K562 (cell line): ENCODE measurements at regions not wholly inside any gene's neighbourhood (a gene's known extent, or its start where the extent isn't known, plus 50 kb on each side); places are given as distances from the start of the nearest gene placed in this dataset.

Experiments
- ASH1L ChIP-seq: fragments of 450-650 bp; IDR thresholded peaks from 2 replicates; pipeline ENCODE4 v1.6.1; 2018; ENCODE audit warnings: borderline replicate concordance, mild to moderate bottlenecking, low read depth; ENCODE audit not compliant: partially characterized antibody
- EP300 ChIP-seq: IDR thresholded peaks from 2 replicates; pipeline ENCODE4 v1.6.1; 2012; ENCODE audit warnings: low read length, improper control_type of control experiment
- ETV6 ChIP-seq, 3 experiments: fragments of 150-350 bp in 1 of 3; sonication (generic) in 1 of 3; formaldehyde crosslinking in 1 of 3; IDR thresholded peaks; 2 replicates each; pipeline versions ENCODE4 v1.6.1 to v1.8.0; 2014 to 2022; ENCODE audit warnings: borderline replicate concordance in 2 of 3, low read depth in 2 of 3, antibody characterized with exemption in 1 of 3, low read length in 1 of 3, mild to moderate bottlenecking in 1 of 3, missing genetic modification reagents in 1 of 3
- FUS ChIP-seq: fragments of 200-400 bp; formaldehyde crosslinking; optimal IDR thresholded peaks from 2 replicates; pipeline ENCODE3; 2017; ENCODE audit warnings: low read depth, low read length
- JUN ChIP-seq, 2 experiments: sonication (generic) in 1 of 2; formaldehyde crosslinking in 1 of 2; IDR thresholded peaks; 2 replicates each; pipeline versions ENCODE4 v1.6.1 to v1.8.0; 2012 to 2022; ENCODE audit warnings: borderline replicate concordance in 2 of 2, mild to moderate bottlenecking in 2 of 2, improper control_type of control experiment in 1 of 2, low read depth in 1 of 2, low read length in 1 of 2, missing genetic modification reagents in 1 of 2
- MEIS2 ChIP-seq: fragments of 450-650 bp; IDR thresholded peaks from 2 replicates; pipeline ENCODE4 v1.6.1; 2014; ENCODE audit warnings: mild to moderate bottlenecking; ENCODE audit not compliant: partially characterized antibody
- NRF1 ChIP-seq, 2 experiments: fragments of 450-650 bp; IDR thresholded peaks in 1 of 2; conservative IDR thresholded peaks in 1 of 2; 2 replicates each; pipeline ENCODE4 v1.6.1; 2014; ENCODE audit warnings: mild to moderate bottlenecking in 2 of 2
- PURB ChIP-seq: sonication (generic); formaldehyde crosslinking; IDR thresholded peaks from 2 replicates; pipeline ENCODE4 v1.9.0; 2021; ENCODE audit warnings: low read depth, mild to moderate bottlenecking, missing genetic modification reagents
- RUNX1 ChIP-seq: sonication (generic); IDR thresholded peaks from 2 replicates; pipeline ENCODE4 v1.6.1; 2016; ENCODE audit warnings: antibody characterized with exemption, low read depth
- SP2 ChIP-seq: IDR thresholded peaks from 2 replicates; pipeline ENCODE4 v1.6.1; 2011; ENCODE audit warnings: mild to moderate bottlenecking, low read depth, low read length, moderate library complexity; ENCODE audit not compliant: poor library complexity, severe bottlenecking; ENCODE audit errors: extremely low read depth
- ZNF695 ChIP-seq: fragments of 450-650 bp; formaldehyde crosslinking; IDR thresholded peaks from 2 replicates; pipeline ENCODE4 v1.4.0; 2020; ENCODE audit warnings: mild to moderate bottlenecking, moderate library complexity
- TF ChIP-seq, protein P1 (sequence below), 3 experiments: IDR thresholded peaks in 2 of 3; conservative IDR thresholded peaks in 1 of 3; 2 replicates each; pipeline ENCODE4 v1.5.1; 2011 to 2012; ENCODE audit warnings: low read length in 3 of 3, mild to moderate bottlenecking in 3 of 3, control low read depth in 2 of 3, improper control_type of control experiment in 1 of 3, inconsistent platforms in 1 of 3, low read depth in 1 of 3, mixed read lengths in 1 of 3, moderate library complexity in 1 of 3; ENCODE audit not compliant: insufficient read depth in 2 of 3
- TF ChIP-seq, protein P2 (sequence below): IDR thresholded peaks from 3 replicates; pipeline ENCODE4 v1.6.1; 2011; ENCODE audit warnings: borderline replicate concordance, mild to moderate bottlenecking; ENCODE audit not compliant: insufficient read length, insufficient read depth

DNA sequence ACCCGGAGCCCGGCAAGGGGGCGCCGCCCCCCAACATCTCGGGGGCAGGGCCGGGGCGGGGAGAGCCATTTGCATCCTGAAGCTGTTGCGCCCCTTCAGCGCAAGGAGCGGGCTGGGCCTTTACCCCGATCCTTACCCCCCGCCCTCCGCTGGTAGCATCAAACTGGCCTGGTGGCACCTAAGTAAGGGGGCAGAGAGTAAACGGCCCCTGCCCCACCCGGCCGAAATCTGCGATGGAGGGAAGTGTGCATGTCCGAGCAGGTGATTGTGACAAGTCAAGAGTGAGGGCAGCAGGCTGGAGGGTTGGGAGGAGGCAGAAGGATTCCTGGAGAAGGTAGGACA lies 101.2 kb downstream of the ESM1 start:
- no peak for TF ChIP-seq NRF1 (conservative IDR thresholded peaks at IDR 0.05 in 1 of 2, IDR thresholded peaks at IDR 0.05 in 1 of 2)
- no peak for TF ChIP-seq SP2
- TF ChIP-seq ETV6 (IDR thresholded peaks at IDR 0.05; ENCODE audit: borderline replicate concordance in 1 of 2, low read depth in 2 of 2, low read length in 1 of 2), result no peak
- no peak for TF ChIP-seq ETV6 (CRISPR knock-in tag; IDR thresholded peaks at IDR 0.05; ENCODE audit: borderline replicate concordance)
- no peak for TF ChIP-seq PURB (CRISPR knock-in tag)
- TF ChIP-seq, protein P1, sequence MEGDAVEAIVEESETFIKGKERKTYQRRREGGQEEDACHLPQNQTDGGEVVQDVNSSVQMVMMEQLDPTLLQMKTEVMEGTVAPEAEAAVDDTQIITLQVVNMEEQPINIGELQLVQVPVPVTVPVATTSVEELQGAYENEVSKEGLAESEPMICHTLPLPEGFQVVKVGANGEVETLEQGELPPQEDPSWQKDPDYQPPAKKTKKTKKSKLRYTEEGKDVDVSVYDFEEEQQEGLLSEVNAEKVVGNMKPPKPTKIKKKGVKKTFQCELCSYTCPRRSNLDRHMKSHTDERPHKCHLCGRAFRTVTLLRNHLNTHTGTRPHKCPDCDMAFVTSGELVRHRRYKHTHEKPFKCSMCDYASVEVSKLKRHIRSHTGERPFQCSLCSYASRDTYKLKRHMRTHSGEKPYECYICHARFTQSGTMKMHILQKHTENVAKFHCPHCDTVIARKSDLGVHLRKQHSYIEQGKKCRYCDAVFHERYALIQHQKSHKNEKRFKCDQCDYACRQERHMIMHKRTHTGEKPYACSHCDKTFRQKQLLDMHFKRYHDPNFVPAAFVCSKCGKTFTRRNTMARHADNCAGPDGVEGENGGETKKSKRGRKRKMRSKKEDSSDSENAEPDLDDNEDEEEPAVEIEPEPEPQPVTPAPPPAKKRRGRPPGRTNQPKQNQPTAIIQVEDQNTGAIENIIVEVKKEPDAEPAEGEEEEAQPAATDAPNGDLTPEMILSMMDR (IDR thresholded peaks at IDR 0.05 in 2 of 3, conservative IDR thresholded peaks at IDR 0.05 in 1 of 3; ENCODE audit: insufficient read depth in 2 of 3, low read depth in 1 of 3, low read length in 3 of 3), result no peak
- no peak for TF ChIP-seq RUNX1
- TF ChIP-seq, protein P2, sequence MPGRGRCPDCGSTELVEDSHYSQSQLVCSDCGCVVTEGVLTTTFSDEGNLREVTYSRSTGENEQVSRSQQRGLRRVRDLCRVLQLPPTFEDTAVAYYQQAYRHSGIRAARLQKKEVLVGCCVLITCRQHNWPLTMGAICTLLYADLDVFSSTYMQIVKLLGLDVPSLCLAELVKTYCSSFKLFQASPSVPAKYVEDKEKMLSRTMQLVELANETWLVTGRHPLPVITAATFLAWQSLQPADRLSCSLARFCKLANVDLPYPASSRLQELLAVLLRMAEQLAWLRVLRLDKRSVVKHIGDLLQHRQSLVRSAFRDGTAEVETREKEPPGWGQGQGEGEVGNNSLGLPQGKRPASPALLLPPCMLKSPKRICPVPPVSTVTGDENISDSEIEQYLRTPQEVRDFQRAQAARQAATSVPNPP, result no peak
- TF ChIP-seq MEIS2, result no peak
- TF ChIP-seq JUN (IDR thresholded peaks at IDR 0.05; ENCODE audit: borderline replicate concordance, low read depth, low read length), result no peak
- TF ChIP-seq JUN (CRISPR knock-in tag; IDR thresholded peaks at IDR 0.05; ENCODE audit: borderline replicate concordance), result no peak
- TF ChIP-seq ASH1L, result no peak
- TF ChIP-seq ZNF695 (CRISPR knock-in tag), result no peak
- TF ChIP-seq FUS, result no peak
- TF ChIP-seq EP300, result no peak
